ENCODE measurements at regions not wholly inside any gene's neighbourhood (a gene's known extent, or its start where the extent isn't known, plus 50 kb on each side); places are given as distances from the start of the nearest gene placed in this dataset.

DNA sequence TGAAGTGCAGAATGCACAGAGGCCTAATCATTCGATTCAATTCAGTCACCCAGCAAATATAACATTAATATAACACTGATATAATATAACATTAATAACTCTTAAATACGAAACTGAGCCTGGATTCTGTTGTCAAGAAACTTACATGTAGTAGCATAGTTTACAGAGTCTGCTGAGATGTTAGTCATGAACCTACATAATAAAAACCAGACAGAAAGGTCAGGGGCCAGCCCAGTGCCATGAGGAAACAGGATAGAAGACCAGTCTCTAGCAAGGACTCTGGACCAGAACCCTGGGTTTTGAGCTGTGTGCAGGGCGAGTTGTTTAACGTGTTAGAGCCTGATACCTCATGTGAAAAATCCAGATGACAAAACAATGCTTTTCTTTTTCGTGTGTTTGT is 234.7 kb downstream of the NR2F1-AS1 start:
- no peak for TF ChIP-seq CTCF (IDR thresholded peaks at IDR 0.05)
- no peak for DNase-seq (ENCODE audit: low spot score)

DNA sequence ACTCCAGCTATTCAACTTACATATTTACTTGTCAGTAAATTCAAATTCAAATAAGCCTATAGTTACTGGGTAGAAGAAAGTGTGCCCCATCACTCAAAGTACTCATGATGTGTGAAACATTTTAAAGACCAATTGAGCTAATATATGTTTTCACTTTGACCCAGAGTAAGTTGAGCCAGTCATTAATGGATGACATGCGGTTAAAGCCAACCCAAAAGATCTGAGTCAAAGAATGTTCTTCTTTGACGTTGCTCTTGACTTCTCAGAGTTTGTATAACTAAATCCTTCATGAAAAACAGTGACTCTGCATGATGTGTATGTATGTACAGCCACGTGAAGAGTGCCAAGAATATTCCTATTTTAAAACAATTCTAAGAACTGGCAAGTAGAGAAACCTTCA is 237.4 kb downstream of the NR2F1-AS1 start:
- no peak for DNase-seq (ENCODE audit: low spot score)
- TF ChIP-seq CTCF (IDR thresholded peaks at IDR 0.05), result no peak
- no peak for ATAC-seq (ENCODE audit: low FRiP score)

More for the DNA sequence above, 234.7 kb downstream of the NR2F1-AS1 start:
- ATAC-seq (ENCODE audit: low FRiP score), result no peak

DNA sequence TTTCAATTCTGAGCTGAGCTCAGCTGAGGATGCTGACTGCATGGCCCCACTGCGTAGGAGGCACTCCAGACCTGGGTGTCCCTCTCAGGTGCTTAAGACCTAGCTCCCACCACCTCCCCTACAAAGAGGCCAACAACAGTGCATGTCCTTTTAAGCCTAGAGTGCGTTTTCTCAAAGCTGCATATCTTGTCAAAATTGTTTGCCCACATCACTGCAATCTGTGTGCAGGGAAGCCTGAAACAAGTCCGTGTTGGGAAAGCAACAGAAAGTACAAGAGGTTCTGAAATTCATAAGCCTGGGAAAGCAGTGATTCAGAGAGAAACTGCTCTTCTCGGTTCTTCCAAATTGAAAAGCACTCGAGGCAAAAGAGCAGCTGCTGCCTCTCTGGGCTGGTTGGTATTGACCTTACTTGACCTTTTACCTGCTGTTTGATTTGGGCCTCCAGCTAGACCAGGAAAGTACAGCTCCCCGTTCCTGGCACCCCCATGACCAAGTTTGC is 238.4 kb downstream of the NR2F1-AS1 start:
- DNase-seq (ENCODE audit: low spot score) (no peak), ATAC-seq (ENCODE audit: low FRiP score) (peak; percentile 41)
- TF ChIP-seq CTCF (IDR thresholded peaks at IDR 0.05), result no peak

DNA sequence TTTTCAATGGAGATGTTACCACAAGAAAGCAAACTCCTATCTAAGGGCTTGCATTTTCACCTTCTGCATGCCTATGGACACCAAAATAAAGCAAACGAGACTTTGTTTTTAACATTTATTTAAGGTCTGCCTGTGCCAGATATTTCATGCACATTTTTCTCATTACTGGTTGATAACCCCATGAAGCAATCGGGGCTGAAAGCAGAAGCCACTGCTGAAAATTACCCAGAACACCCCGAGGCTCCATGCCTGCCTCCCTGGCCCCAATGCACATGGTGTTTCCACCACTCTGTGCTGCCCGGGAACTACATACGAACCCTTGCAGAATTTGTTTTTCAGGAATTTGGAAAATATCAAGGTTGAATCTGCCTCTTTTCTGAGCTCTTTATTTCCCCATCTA is 240.1 kb downstream of the NR2F1-AS1 start:
- DNase-seq (ENCODE audit: low spot score), result no peak
- no peak for TF ChIP-seq CTCF (IDR thresholded peaks at IDR 0.05)
- ATAC-seq (ENCODE audit: low FRiP score), result no peak

DNA sequence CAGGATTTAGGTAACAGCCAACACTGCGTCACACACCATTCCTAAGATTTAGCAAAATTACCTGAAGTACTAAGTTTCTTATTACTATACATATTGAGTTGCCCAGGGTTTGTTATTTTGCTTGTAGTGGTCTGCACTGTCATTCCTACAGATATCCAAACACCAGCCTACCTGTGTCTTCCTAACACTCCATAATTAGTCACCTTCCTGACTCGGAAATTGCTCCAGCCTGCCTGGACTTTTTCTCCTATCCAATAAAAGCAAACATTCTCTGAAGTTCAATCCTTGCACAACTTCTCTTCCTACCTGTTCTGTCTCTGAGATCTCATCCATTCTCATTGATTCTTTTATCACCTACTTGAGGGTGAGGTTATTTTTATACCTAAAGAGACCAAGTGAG is 243.9 kb downstream of the NR2F1-AS1 start:
- no peak for ATAC-seq (ENCODE audit: low FRiP score)
- TF ChIP-seq CTCF (IDR thresholded peaks at IDR 0.05), result no peak
- no peak for DNase-seq (ENCODE audit: low spot score)

DNA sequence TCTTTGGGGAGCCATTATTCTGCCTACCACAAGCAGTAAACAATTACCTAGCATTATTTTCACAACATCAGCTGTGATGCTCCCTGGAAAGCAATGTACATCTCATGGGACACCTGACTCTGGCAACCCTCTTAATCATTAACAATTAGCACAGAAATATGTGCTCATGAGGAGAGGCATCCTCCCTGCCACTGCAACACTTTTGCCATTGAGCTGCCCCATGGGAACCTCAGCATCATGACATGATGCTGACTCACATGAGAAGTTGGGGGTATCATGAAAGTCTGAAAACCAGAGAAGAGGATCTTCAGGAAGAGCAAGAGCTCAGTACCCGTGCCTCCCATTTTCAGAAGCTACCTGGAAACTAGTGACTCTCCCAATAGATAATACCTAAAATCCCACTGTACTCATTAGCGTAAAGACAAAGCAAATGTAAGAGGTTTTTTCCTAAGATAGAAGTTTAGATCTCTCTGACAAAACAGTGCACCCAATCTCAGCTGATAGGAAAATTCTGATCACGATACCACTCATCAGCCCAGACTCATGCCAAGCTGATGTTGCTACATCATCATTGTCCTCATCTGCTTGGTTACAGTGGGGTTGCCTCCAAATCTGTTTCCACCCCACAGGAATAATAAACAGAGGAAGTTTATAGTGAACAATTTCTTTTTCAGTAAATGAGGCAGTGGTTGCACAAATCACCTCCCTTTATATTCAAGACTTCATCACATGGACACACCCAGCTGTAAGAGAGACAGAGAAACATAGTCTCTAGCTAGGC is 244.5 kb downstream of the NR2F1-AS1 start:
- DNase-seq (ENCODE audit: low spot score), result no peak
- ATAC-seq (ENCODE audit: low FRiP score), result no peak
- no peak for TF ChIP-seq CTCF (IDR thresholded peaks at IDR 0.05)

DNA sequence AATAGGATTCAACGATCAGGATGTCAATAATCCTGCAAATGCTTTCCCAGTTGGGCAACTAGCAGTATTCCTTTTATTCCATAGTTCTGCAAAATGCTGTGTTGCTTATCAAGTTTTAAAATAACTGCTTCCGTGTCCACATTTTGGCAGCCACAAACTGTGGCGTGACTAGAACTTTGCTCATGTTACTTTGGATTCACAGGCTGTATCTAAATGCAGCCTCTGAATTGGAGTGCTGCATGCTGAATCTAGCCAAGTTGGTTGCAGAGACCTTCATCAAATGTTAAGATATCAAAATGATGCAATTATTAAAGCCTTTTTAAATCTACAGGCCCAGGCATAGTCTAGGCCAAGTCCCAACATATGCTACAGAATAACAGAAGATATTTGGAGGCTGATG is 249.2 kb downstream of the NR2F1-AS1 start:
- no peak for TF ChIP-seq CTCF (IDR thresholded peaks at IDR 0.05)
- ATAC-seq (ENCODE audit: low FRiP score) (no peak), DNase-seq (ENCODE audit: low spot score) (no peak)
